ENCODE measurements at regions not wholly inside any gene's neighbourhood (a gene's known extent, or its start where the extent isn't known, plus 50 kb on each side); places are given as distances from the start of the nearest gene placed in this dataset.

DNA sequence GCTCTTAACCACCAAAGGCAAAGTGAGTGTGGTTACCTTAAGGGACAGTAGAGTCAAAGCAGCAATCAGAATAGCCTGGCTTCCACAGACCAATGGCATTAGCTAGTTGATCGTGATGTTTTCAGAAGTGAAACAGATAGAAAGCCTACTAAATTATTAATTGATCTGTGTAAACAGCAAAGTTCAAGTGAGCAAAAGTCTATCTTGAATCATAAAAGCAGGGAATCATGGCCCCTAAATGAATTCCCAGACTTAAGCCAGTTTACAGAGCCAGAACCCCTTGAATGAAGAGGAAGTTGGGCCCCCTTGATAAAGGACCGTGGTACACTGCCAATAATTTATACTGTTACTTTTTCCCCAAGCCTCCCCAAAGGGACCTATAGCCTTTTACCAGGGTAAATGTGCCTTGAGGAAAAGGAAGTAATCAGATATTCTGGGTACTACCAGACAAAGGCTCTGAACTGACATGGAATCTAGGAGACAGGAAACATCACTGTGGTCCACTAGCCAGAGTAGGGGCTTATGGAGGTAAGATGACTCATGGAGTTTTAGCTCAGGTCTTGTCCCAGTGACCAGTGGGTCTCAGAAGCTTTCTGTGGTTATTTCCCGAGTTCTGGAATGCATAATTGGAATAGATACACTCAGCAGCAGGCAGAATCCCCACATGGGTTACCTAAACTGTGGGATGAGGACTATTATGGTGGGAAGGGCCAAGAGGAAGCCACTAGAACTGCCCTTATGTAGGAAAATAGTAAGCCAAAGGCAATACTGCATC is 317.5 kb downstream of the CD83 start:
- Histone ChIP-seq H3K4me3 (ENCODE audit: severe bottlenecking) (no peak overlapping the region), H3K9me3 (ENCODE audit: severe bottlenecking) (no peaks in the 10 kb centered on the region), H3K36me3 (ENCODE audit: low read depth) (no peaks in the 10 kb centered on the region), H3K27ac (ENCODE audit: poor library complexity, severe bottlenecking) (no peak overlapping the region), H3K27me3 (ENCODE audit: insufficient read depth, poor library complexity, severe bottlenecking) (no peaks in the 10 kb centered on the region), H3K4me1 (ENCODE audit: insufficient read depth, poor library complexity, severe bottlenecking) (peaks cover 7% of the 10 kb centered on the region)
- DNase-seq (ENCODE audit: low spot score) (no peak), ATAC-seq (ENCODE audit: low read depth) (no peak)
- TF ChIP-seq, protein P1, sequence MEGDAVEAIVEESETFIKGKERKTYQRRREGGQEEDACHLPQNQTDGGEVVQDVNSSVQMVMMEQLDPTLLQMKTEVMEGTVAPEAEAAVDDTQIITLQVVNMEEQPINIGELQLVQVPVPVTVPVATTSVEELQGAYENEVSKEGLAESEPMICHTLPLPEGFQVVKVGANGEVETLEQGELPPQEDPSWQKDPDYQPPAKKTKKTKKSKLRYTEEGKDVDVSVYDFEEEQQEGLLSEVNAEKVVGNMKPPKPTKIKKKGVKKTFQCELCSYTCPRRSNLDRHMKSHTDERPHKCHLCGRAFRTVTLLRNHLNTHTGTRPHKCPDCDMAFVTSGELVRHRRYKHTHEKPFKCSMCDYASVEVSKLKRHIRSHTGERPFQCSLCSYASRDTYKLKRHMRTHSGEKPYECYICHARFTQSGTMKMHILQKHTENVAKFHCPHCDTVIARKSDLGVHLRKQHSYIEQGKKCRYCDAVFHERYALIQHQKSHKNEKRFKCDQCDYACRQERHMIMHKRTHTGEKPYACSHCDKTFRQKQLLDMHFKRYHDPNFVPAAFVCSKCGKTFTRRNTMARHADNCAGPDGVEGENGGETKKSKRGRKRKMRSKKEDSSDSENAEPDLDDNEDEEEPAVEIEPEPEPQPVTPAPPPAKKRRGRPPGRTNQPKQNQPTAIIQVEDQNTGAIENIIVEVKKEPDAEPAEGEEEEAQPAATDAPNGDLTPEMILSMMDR (IDR thresholded peaks at IDR 0.05; ENCODE audit: poor library complexity, severe bottlenecking): no peak

DNA sequence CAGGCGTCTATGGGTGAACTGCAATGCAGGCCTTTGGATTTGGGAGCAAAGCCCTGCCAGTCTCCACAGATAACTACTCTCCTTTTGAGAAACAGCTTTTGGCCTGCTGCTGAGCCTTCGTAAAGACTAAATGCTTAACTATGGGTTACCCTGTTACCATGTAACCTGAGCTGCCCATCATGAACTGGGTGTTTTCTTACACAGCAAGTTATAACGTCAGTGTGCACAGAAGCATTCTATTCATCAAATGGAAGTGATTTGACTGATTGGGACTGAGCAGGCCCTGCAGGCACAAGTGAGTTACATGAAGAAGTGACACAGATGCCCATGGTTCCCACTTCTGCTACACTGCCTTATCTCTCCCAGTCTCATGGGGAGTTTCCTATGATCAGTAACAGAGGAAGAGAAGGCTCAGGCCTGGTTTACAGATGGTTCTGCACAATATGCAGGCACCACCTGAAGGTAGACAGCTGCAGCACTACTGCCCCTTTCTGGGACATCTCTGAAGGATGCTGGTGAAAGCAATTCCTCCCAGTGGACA is 319.1 kb downstream of the CD83 start:
- DNase-seq (ENCODE audit: low spot score) (no peak), ATAC-seq (ENCODE audit: low read depth) (no peak)
- no peak overlapping the region for H3K4me3 ChIP-seq (ENCODE audit: severe bottlenecking)
- peaks cover 7% of the 10 kb centered on the region for H3K4me1 ChIP-seq (ENCODE audit: insufficient read depth, poor library complexity, severe bottlenecking)
- TF ChIP-seq, protein P1 (IDR thresholded peaks at IDR 0.05; ENCODE audit: poor library complexity, severe bottlenecking): no peak
- H3K27ac ChIP-seq (ENCODE audit: poor library complexity, severe bottlenecking): no peak overlapping the region
- H3K36me3 ChIP-seq (ENCODE audit: low read depth): no peaks in the 10 kb centered on the region
- H3K9me3 ChIP-seq (ENCODE audit: severe bottlenecking): no peaks in the 10 kb centered on the region
- H3K27me3 ChIP-seq (ENCODE audit: insufficient read depth, poor library complexity, severe bottlenecking): no peaks in the 10 kb centered on the region

DNA sequence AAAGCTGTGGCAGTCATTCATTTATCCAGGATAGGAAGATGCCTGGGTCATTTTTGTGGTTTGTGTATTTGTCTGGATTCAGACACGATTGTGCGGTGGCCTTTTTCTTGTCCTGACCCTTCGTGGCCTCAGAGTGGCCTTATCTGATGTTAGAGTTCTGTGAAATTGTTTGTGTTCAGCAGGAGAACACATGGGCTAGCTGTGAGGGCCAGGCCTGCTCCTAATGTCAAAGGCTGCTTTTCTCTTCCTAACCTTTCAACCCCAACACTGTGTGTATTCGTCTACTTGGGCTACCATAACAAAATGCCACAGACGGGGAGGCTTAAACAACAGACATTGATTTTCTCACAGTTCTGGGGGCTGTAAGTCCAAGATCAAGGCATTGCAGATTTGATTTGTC is 321.8 kb downstream of the CD83 start:
- no peak for DNase-seq (ENCODE audit: low spot score)
- Histone ChIP-seq H3K4me3 (ENCODE audit: severe bottlenecking) (no peak overlapping the region), H3K27me3 (ENCODE audit: insufficient read depth, poor library complexity, severe bottlenecking) (no peaks in the 10 kb centered on the region), H3K36me3 (ENCODE audit: low read depth) (no peaks in the 10 kb centered on the region), H3K27ac (ENCODE audit: poor library complexity, severe bottlenecking) (no peak overlapping the region), H3K4me1 (ENCODE audit: insufficient read depth, poor library complexity, severe bottlenecking) (no peaks in the 10 kb centered on the region), H3K9me3 (ENCODE audit: severe bottlenecking) (no peaks in the 10 kb centered on the region)
- ATAC-seq (ENCODE audit: low read depth): no peak
- TF ChIP-seq, protein P1 (IDR thresholded peaks at IDR 0.05; ENCODE audit: poor library complexity, severe bottlenecking): no peak

DNA sequence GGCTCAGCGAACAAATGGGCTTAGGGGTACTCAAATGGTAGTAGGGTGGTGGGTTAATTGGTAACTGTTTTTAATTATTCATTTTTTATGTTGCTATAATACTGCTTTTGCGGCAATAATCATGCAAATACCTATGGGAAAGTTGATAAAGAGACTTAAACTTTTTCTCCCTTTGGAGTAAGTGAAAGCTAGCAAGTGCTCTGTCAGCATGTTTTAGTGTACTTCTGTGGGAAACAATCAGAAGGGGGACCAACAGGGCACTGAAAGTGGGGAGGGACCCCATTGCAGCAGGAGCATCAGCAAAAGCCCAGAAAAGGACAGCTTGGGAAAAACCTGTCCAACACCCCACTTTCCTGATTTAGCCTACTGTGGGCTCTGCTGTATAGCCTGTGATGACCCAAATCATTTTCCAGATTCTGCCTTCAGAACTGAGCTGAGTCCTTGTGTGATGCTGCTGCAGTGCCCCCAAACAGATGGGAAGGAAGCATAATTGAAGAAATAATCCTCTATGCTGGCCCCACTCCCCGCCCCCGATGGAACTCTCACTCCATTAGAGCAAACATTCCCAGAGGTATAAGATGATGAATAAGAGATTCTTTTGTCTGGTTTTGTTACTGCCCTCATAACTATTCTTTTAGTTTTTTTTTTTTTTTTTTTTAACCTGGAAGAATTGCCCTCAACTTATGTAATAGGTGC is 322.8 kb downstream of the CD83 start:
- ATAC-seq (ENCODE audit: low read depth) (no peak), DNase-seq (ENCODE audit: low spot score) (no peak)
- Histone ChIP-seq H3K36me3 (ENCODE audit: low read depth) (no peaks in the 10 kb centered on the region), H3K9me3 (ENCODE audit: severe bottlenecking) (no peaks in the 10 kb centered on the region), H3K4me1 (ENCODE audit: insufficient read depth, poor library complexity, severe bottlenecking) (no peaks in the 10 kb centered on the region), H3K27ac (ENCODE audit: poor library complexity, severe bottlenecking) (no peak overlapping the region), H3K4me3 (ENCODE audit: severe bottlenecking) (no peak overlapping the region), H3K27me3 (ENCODE audit: insufficient read depth, poor library complexity, severe bottlenecking) (no peaks in the 10 kb centered on the region)
- TF ChIP-seq, protein P1 (IDR thresholded peaks at IDR 0.05; ENCODE audit: poor library complexity, severe bottlenecking): no peak
